SK-N-SH (cell line): ENCODE measurements at regions not wholly inside any gene's neighbourhood (a gene's known extent, or its start where the extent isn't known, plus 50 kb on each side); places are given as distances from the start of the nearest gene placed in this dataset.

ENCODE experiments used
- CTCF ChIP-seq: fragments of 200-600 bp; sonication (generic); IDR thresholded peaks from 2 replicates; pipeline ENCODE4 v1.6.1; 2017; ENCODE audit warnings: antibody characterized with exemption, mild to moderate bottlenecking, moderate library complexity
- ELF1 ChIP-seq: IDR thresholded peaks from 2 replicates; pipeline ENCODE4 v1.4.0; 2012
- EP300 ChIP-seq, 2 experiments: IDR thresholded peaks; 2 replicates each; pipeline versions ENCODE4 v1.4.0 to v1.6.1; 2012; ENCODE audit warnings: borderline replicate concordance in 1 of 2, low read depth in 1 of 2, low read length in 1 of 2
- EZH2phosphoT487 ChIP-seq: fragments of 200-600 bp; sonication (generic); IDR thresholded peaks from 2 replicates; pipeline ENCODE4 v1.6.1; 2017; ENCODE audit warnings: low read depth, mixed run types, mild to moderate bottlenecking, antibody characterized with exemption, moderate library complexity, borderline replicate concordance
- FOXM1 ChIP-seq: IDR thresholded peaks from 2 replicates; pipeline ENCODE4 v1.4.0; 2012; ENCODE audit warnings: low read depth, mild to moderate bottlenecking
- GABPA ChIP-seq: IDR thresholded peaks from 2 replicates; pipeline ENCODE4 v1.4.0; 2012; ENCODE audit warnings: low read depth, mild to moderate bottlenecking
- MAX ChIP-seq: IDR thresholded peaks from 2 replicates; pipeline ENCODE4 v1.4.0; 2012; ENCODE audit warnings: low read depth
- MEF2A ChIP-seq: IDR thresholded peaks from 2 replicates; pipeline ENCODE4 v1.4.0; 2012; ENCODE audit warnings: low read depth, borderline replicate concordance
- NRF1 ChIP-seq: IDR thresholded peaks from 2 replicates; pipeline ENCODE4 v1.6.1; 2012; ENCODE audit warnings: low read depth, mild to moderate bottlenecking, low read length
- POLR2AphosphoS5 ChIP-seq: IDR thresholded peaks from 2 replicates; pipeline ENCODE4 v1.6.1; 2012; ENCODE audit warnings: low read depth, low read length
- RAD21 ChIP-seq: IDR thresholded peaks from 2 replicates; pipeline ENCODE4 v1.6.1; 2012; ENCODE audit warnings: mild to moderate bottlenecking, low read length
- REST ChIP-seq: IDR thresholded peaks from 2 replicates; pipeline ENCODE4 v1.6.1; 2012; ENCODE audit warnings: mild to moderate bottlenecking, low read depth, low read length, moderate library complexity
- SIN3A ChIP-seq: IDR thresholded peaks from 2 replicates; pipeline ENCODE4 v1.6.1; 2012; ENCODE audit warnings: low read depth, mild to moderate bottlenecking, low read length, moderate library complexity, borderline replicate concordance

GRCh38 chr16:51267681-51268080, 116.6 kb upstream of the SALL1 start:
- no peak for TF ChIP-seq RAD21
- no peak for TF ChIP-seq REST
- TF ChIP-seq POLR2AphosphoS5 = no peak
- no peak for TF ChIP-seq GABPA
- no peak for TF ChIP-seq FOXM1
- no peak for TF ChIP-seq CTCF
- TF ChIP-seq EZH2phosphoT487 = no peak
- TF ChIP-seq SIN3A = no peak
- no peak for TF ChIP-seq MAX
- TF ChIP-seq EP300 (IDR thresholded peaks at IDR 0.05; ENCODE audit: borderline replicate concordance in 1 of 2, low read depth in 1 of 2, low read length in 1 of 2) = no peak
- TF ChIP-seq MEF2A = no peak
- TF ChIP-seq ELF1 = no peak
- no peak for TF ChIP-seq NRF1
